ENCODE measurements at regions not wholly inside any gene's neighbourhood (a gene's known extent, or its start where the extent isn't known, plus 50 kb on each side); places are given as distances from the start of the nearest gene placed in this dataset.

DNA sequence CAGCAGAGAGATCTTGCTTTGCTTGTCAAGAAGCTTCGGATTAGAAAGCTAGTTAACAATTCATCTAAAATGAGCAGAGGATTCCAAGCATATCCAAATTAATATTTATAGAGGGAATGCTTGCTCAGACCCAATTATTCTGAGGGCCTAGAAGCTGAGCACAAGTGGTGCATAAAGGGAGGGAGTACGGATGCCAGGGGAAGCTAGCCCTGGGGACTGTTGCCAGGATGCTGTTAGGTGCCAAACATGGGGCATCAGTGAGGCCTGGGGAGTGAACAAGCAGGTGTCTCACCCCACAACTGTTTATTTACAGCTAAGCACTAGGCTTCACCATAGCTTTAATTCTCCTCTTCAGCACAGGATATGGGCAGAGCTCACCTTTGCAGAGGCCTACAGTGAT, 684.1 kb upstream of the C16orf82 start:
- TF ChIP-seq, protein P1, sequence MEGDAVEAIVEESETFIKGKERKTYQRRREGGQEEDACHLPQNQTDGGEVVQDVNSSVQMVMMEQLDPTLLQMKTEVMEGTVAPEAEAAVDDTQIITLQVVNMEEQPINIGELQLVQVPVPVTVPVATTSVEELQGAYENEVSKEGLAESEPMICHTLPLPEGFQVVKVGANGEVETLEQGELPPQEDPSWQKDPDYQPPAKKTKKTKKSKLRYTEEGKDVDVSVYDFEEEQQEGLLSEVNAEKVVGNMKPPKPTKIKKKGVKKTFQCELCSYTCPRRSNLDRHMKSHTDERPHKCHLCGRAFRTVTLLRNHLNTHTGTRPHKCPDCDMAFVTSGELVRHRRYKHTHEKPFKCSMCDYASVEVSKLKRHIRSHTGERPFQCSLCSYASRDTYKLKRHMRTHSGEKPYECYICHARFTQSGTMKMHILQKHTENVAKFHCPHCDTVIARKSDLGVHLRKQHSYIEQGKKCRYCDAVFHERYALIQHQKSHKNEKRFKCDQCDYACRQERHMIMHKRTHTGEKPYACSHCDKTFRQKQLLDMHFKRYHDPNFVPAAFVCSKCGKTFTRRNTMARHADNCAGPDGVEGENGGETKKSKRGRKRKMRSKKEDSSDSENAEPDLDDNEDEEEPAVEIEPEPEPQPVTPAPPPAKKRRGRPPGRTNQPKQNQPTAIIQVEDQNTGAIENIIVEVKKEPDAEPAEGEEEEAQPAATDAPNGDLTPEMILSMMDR (IDR thresholded peaks at IDR 0.05): no peak
- no peak for TF ChIP-seq POLR2A (IDR thresholded peaks at IDR 0.05)

All from heart left ventricle (tissue), 13 donors.